HG02884 (cell line): ENCODE measurements at regions not wholly inside any gene's neighbourhood (a gene's known extent, or its start where the extent isn't known, plus 50 kb on each side); places are given as distances from the start of the nearest gene placed in this dataset.
A peak's percentile ranks its signal among the peaks of the same experiment; 100 is the strongest.

ENCODE experiments used
- ATAC-seq: cut with Tn5 transposase; IDR thresholded peaks from one replicate; pipeline ENCODE4 v1.9.1; 2021; ENCODE audit warnings: mild to moderate bottlenecking, moderate library complexity; ENCODE audit not compliant: unreplicated experiment

GRCh38 chr4:129532573-129532972 is 436.6 kb downstream of the C4orf33 start:
- ATAC-seq, result no peak

GRCh38 chr4:129543299-129543698 is 447.3 kb downstream of the C4orf33 start:
- no peak for ATAC-seq

GRCh38 chr4:129545599-129546278 is 449.8 kb downstream of the C4orf33 start:
- ATAC-seq, result no peak

- no peak for ATAC-seq
Observed at GRCh38 chr4:129546531-129546930, 450.6 kb downstream of the C4orf33 start.

- ATAC-seq, result no peak
Observed at GRCh38 chr4:129550281-129550785, 454.4 kb downstream of the C4orf33 start.

- ATAC-seq, result no peak
Observed at GRCh38 chr4:129561280-129561679, 465.3 kb downstream of the C4orf33 start.

- ATAC-seq, result no peak
Observed at GRCh38 chr4:129561886-129562671, 466.1 kb downstream of the C4orf33 start.

GRCh38 chr4:129565214-129565613 is 469.3 kb downstream of the C4orf33 start:
- ATAC-seq, result no peak

- no peak for ATAC-seq
Observed at GRCh38 chr4:129570326-129570725, 474.4 kb downstream of the C4orf33 start.

- no peak for ATAC-seq
Observed at GRCh38 chr4:129578336-129578735, 482.4 kb downstream of the C4orf33 start.

GRCh38 chr4:129581305-129581704 is 485.4 kb downstream of the C4orf33 start:
- no peak for ATAC-seq

GRCh38 chr4:129583868-129584267 is 487.9 kb downstream of the C4orf33 start:
- no peak for ATAC-seq

GRCh38 chr4:129598582-129598981 is 502.6 kb downstream of the C4orf33 start:
- no peak for ATAC-seq

- ATAC-seq, result no peak
Observed at GRCh38 chr4:129600898-129601297, 504.9 kb downstream of the C4orf33 start.

GRCh38 chr4:129602447-129602846 is 506.5 kb downstream of the C4orf33 start:
- ATAC-seq, result no peak

- no peak for ATAC-seq
Observed at GRCh38 chr4:129603241-129603931, 507.4 kb downstream of the C4orf33 start.

- ATAC-seq, result no peak
Observed at GRCh38 chr4:129604632-129605255, 508.8 kb downstream of the C4orf33 start.

- no peak for ATAC-seq
Observed at GRCh38 chr4:129614611-129615010, 518.7 kb downstream of the C4orf33 start.

- ATAC-seq, result no peak
Observed at GRCh38 chr4:129622566-129622965, 526.6 kb downstream of the C4orf33 start.

GRCh38 chr4:129623233-129623875 is 527.4 kb downstream of the C4orf33 start:
- no peak for ATAC-seq

- peak; percentile 82 for ATAC-seq
Observed at GRCh38 chr4:129641179-129641578, 545.2 kb downstream of the C4orf33 start.
